NB4 (cell line): ENCODE measurements at regions not wholly inside any gene's neighbourhood (a gene's known extent, or its start where the extent isn't known, plus 50 kb on each side); places are given as distances from the start of the nearest gene placed in this dataset.

ENCODE experiments used
- MYC ChIP-seq: IDR thresholded peaks from 2 replicates; pipeline ENCODE4 v1.6.1; 2011; ENCODE audit warnings: low read depth, low read length
- TF ChIP-seq, protein P1 (sequence below): IDR thresholded peaks from one replicate; pipeline ENCODE4 v1.5.1; 2012; ENCODE audit warnings: low read depth, low read length

DNA sequence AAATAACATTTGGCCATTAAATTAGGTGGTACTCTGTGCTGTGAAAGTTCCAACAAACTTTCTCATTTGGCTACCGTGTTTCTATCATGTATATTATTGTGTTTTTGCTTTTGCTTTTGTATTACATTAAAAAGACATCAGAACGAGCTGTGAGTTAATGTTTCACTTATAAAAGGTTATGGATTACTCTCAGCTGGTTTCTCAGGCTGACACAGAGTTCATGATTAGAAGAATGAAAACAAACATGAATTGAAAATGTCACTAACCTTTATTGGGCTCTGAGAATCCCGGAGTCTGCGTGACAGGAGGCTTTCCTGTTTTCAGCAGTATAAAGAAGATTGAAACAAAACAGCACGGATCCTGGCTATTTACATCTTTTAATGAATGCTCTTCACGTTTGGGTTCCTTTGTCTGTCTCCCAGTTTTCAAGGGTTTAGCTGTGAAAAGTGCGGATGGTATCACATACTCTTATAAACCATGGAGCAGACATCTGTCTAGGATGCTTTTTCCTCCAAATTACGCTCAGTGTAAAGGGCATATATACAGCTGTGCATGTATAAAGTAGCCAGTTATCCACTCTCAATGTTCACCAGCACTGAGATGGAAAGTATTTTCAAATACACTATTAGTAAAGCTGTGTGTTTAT is 153.6 kb downstream of the PTCSC3 start:
- TF ChIP-seq MYC: no peak
- TF ChIP-seq, protein P1, sequence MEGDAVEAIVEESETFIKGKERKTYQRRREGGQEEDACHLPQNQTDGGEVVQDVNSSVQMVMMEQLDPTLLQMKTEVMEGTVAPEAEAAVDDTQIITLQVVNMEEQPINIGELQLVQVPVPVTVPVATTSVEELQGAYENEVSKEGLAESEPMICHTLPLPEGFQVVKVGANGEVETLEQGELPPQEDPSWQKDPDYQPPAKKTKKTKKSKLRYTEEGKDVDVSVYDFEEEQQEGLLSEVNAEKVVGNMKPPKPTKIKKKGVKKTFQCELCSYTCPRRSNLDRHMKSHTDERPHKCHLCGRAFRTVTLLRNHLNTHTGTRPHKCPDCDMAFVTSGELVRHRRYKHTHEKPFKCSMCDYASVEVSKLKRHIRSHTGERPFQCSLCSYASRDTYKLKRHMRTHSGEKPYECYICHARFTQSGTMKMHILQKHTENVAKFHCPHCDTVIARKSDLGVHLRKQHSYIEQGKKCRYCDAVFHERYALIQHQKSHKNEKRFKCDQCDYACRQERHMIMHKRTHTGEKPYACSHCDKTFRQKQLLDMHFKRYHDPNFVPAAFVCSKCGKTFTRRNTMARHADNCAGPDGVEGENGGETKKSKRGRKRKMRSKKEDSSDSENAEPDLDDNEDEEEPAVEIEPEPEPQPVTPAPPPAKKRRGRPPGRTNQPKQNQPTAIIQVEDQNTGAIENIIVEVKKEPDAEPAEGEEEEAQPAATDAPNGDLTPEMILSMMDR: no peak
